Medulla oblongata (tissue), 1 donor: ENCODE measurements at regions not wholly inside any gene's neighbourhood (a gene's known extent, or its start where the extent isn't known, plus 50 kb on each side); places are given as distances from the start of the nearest gene placed in this dataset.

Experiments
- DNase-seq: peaks from one replicate; pipeline ENCODE4 v3.0.0-alpha.2; 2015; ENCODE audit errors: extremely low spot score

- DNase-seq: no peak
Observed at GRCh38 chr7:13442226-13442625, 547.2 kb downstream of the ETV1 start.

DNA sequence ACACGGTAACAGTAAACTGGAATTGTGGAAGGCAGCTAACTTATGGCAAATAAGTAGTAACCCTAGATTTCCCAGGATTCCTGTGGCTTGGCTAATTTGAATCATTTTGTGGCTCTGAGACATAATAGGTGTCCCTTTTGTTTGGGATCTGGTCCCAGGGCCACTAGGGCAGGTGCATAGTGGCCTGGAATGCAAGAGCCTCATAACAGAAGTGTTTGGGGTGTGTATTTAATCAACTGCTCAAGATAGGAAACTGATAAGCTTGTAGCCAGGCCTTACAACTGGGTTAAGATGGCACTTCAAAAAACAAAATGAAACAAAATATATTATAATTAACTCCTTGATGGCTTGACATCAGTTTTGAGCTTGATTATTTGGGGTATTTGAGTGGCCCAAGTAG is 541.8 kb downstream of the ETV1 start:
- no peak for DNase-seq

DNA sequence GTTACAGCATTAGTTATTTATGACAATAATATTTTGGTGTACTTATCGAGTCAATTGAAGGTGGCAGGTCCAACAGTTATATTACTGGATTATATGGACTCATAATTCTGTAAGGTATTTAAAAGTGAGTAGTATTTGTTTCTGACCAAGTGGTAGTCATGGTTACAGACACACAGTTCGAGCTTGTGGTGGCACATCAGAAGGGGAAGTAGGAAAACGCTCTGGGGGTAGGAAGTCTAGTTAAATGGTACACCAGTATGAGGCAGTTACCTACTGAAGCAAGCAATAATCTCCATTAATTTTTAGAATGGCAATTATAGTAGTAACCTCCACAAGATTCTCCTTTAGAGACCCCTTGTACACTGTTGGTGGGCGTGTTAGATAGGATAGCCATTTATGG is 541.2 kb downstream of the ETV1 start:
- no peak for DNase-seq

DNA sequence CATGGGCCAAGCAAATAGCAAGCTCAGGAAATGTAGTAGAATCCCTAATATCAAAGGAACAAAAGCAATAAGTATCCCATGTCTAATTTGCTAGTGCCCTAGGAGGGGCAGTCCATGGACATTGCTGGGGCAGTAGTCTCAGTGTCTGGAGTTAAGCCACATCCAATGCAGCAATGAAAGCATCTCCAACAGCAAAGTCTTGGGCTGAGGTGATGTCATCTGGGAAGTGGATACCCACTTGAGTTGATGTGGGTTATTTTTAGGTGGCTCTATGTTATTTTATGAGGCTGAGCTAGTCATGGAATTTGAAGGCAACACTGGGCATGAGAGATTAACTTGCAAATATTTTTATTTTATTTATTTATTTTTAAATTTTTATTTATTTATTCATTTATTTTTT is 540.0 kb downstream of the ETV1 start:
- no peak for DNase-seq

DNA sequence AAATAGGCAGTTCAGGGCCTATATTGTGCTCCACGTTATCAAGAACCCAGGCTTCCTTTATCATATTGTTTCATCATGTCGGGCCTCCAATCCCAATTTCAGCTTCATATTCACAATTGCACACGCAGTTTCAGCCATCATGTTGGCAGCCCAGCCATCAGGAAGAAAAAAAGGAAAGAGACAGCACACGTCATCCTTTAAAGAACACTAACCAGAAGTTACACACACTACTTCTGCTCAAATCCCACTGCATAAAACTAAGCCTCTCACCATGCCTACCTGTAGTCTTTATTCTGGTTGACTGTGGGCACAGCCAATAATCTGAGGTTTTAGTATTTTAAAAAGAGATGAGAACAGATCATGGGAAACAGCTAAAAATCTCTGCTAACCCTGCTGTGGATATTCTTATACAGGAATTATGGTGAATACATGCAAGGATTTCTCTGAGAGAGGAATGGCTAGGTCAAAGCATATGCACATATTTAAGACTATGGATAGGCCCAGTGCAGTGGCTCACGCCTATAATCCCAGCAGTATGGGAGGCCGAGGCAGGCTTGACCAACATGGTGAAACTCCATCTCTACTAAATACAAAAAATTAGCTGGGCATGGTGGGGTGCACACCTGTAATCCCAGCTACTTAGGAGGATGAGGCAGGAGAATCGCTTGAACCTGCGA is 534.4 kb downstream of the ETV1 start:
- DNase-seq: no peak

- DNase-seq: peak; percentile 33
Observed at GRCh38 chr7:13457790-13458189, 531.7 kb downstream of the ETV1 start.

GRCh38 chr7:13466874-13467547 is 522.5 kb downstream of the ETV1 start:
- no peak for DNase-seq

- no peak for DNase-seq
Observed at GRCh38 chr7:13476881-13477444, 512.5 kb downstream of the ETV1 start.

GRCh38 chr7:13489386-13489785 is 500.1 kb downstream of the ETV1 start:
- no peak for DNase-seq

- DNase-seq: no peak
Observed at GRCh38 chr7:13496976-13497375, 492.5 kb downstream of the ETV1 start.

GRCh38 chr7:13508586-13508985 is 480.9 kb downstream of the ETV1 start:
- DNase-seq: no peak

- no peak for DNase-seq
Observed at GRCh38 chr7:13518738-13519137, 470.7 kb downstream of the ETV1 start.

- no peak for DNase-seq
Observed at GRCh38 chr7:13524076-13524475, 465.4 kb downstream of the ETV1 start.

GRCh38 chr7:13532028-13532753 is 457.3 kb downstream of the ETV1 start:
- DNase-seq: no peak

DNA sequence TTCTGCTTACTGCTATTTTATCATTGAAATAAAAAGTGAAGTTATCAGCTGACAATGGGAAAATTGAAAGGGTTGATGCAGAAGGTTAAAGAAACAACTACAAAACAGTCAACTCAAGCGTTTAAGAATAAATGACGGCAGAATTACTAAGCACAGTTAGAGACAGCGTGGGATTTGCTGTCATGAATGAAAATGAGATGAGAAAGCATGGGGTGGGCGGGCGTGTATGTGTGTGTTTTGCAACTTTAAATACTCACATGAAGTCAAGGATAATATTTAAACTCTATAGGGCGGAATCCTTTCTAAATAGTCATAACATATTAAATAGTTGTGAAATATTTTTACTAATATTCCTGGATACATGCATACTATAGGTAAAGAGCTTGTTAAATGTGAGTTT is 450.8 kb downstream of the ETV1 start:
- no peak for DNase-seq

GRCh38 chr7:13540429-13540828 is 449.0 kb downstream of the ETV1 start:
- DNase-seq: no peak

DNA sequence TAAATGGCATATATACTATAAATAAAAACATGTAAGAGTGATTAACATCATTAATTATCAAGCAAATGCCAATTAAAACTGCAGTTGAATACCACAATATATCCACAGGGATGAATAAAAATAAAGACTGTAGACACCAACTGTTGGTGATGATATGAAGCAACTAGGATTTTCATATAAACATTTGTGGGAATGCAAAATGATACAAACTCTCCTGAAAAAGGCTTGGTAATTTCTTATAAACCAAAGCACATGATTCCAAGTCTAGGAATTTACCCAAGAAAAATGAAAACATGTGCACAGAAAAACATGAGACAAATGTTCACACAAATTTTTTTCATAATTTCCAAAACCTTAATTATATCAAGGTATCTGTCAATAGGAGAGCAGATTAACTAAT is 448.1 kb downstream of the ETV1 start:
- no peak for DNase-seq

DNA sequence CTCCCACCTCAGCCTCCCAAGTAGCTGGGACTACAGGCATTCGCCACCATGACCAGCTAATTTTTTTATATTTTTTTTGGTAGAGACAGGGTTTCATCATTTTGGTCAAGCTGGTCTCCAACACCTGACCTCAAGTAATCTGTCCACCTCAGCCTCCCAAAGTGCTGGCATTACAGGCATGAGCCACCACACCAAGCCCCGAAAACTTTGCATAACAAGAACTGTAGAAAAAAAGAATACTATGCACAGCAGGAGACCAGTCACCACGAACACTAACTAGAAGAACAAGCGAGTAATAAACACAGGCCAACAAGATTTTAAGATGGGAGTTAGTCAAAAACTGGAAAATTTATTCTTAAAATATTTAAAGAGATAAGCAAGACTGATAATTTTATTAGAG is 447.0 kb downstream of the ETV1 start:
- DNase-seq: no peak

DNA sequence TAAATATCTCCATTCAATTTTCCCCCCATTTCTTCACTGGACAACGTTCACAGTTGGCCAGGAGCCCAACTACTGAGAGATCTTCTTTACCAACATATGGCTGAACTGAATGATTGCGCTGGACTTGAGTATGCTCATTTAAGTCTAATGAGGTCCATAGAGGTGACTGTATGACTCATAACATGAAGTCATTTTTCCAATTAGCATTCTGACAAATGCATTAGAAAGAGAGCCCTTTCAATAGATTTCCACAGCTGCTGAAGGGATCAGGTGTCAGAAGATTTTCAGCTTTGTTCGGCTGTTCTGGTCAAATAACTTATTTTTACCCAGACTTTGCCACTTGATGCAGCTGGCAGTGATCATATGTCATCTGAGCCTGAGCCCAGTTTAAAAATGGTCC is 438.0 kb downstream of the ETV1 start:
- no peak for DNase-seq

DNA sequence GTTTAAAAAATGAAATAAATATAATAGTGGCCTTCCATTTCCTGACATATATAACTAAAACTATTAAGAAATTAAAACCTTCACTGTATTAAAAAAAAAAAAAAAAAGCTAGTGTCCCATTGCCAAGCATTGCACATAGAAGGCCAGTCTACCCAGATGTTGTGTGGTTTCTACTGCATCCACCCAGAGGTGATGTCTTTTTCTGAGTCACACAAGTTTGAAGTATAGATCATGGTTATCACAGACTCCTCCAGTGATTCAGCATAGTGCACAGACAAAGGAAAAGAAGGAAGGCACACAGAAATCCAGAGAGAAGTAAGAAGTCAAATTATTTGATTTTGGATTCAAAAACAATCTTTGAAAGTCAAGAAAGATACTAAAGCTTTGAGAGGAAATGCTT is 429.0 kb downstream of the ETV1 start:
- DNase-seq: no peak

DNA sequence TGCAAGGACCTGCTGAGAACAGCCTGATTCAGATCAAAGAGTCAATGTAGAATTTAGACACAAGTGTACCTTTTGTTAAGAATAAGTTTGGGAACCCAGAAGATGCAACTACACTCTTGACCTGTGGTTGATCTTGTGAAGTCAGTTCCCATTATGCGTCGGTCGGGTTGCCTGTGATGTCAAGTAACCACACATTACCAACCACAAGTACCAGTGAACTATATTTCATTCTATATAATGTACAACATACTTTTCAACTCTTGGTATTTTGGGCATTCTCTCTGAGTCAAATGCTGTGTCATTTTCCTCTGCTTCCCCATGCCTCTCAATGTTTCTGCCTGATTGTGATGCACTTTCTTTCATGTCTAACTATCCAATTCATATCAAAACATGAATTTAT is 426.2 kb downstream of the ETV1 start:
- no peak for DNase-seq

DNA sequence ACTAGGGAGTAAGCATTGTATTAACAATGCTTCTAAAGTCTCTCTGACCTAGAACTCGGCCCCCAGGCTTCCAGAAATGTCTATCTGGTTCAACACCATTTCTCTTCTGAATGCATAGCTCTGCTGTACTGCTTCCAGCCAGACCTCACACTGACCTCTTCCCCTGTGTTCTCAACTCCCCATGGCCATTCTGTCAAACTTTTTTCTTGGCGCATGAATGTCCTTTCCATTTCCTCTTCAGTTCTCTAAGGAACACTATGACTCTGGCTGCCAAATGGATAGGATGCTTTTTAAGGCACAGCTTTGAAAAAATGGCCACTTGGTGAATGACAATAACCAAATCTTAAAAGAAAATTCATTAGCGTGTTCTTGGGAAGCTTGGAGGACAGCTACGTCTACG is 425.8 kb downstream of the ETV1 start:
- DNase-seq: no peak
